HG03097 (cell line): ENCODE measurements at regions not wholly inside any gene's neighbourhood (a gene's known extent, or its start where the extent isn't known, plus 50 kb on each side); places are given as distances from the start of the nearest gene placed in this dataset.

ENCODE experiments used
- ATAC-seq: cut with Tn5 transposase; IDR thresholded peaks from one replicate; pipeline ENCODE4 v1.9.1; 2021; ENCODE audit not compliant: unreplicated experiment, low FRiP score

- no peak for ATAC-seq
Measured at GRCh38 chr12:91441246-91441645, 258.6 kb upstream of the DCN start.

- ATAC-seq = no peak
Measured at GRCh38 chr12:91434081-91434480, 251.5 kb upstream of the DCN start.

DNA sequence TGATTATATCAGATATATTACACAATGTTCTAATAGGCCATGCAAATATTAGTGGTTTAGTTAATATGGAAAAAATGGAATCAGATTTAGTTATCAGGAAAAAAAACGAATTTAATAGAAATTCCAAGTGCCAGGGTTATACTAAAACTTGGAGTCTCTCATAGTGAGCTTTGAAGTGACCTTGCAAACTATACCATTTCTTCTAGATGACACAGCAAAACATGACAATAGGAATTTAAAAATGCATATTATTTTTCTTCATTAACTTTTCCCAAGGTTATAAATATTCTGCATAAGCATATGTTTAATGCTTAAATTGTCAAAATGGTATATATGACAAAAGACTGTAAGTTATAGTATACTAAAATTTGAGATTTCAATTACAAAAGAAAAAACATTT, 250.1 kb upstream of the DCN start:
- ATAC-seq = no peak

DNA sequence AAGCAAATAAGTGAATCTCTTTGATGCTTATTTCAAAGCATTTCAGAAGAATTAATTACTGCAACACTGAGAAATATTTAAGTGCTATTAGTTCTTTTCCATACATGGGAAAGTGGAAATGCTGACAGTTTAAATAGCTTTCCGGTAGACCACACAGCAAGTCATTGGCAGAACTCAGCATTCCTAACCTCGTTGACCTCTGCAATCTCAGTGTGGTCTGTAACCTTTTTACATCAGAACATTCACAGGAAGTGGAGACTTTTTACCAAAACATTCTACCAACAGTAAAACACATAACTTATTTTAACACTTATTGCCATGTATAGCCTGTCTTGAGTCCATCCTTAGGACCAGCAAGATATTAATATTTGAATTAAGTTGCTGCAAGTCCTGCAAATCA, 249.5 kb upstream of the DCN start:
- no peak for ATAC-seq

- ATAC-seq = no peak
Measured at GRCh38 chr12:91424506-91424905, 241.9 kb upstream of the DCN start.

DNA sequence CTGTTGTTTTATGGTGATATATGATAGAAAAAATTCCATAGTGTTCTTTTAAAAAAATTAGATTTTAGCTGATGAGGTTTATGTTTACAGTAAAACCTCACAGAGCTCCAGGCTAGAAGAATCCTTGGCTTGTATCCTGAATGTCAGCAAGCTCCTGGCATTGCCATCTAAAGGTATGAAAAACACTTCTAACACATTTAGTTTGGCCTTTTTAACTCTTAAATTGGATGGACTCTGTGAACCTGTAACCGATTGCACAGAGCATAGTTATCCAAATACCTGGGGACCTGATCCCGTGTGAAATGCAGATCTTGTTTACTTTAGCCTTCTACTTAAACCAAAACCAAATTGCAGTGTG, 241.1 kb upstream of the DCN start:
- no peak for ATAC-seq

DNA sequence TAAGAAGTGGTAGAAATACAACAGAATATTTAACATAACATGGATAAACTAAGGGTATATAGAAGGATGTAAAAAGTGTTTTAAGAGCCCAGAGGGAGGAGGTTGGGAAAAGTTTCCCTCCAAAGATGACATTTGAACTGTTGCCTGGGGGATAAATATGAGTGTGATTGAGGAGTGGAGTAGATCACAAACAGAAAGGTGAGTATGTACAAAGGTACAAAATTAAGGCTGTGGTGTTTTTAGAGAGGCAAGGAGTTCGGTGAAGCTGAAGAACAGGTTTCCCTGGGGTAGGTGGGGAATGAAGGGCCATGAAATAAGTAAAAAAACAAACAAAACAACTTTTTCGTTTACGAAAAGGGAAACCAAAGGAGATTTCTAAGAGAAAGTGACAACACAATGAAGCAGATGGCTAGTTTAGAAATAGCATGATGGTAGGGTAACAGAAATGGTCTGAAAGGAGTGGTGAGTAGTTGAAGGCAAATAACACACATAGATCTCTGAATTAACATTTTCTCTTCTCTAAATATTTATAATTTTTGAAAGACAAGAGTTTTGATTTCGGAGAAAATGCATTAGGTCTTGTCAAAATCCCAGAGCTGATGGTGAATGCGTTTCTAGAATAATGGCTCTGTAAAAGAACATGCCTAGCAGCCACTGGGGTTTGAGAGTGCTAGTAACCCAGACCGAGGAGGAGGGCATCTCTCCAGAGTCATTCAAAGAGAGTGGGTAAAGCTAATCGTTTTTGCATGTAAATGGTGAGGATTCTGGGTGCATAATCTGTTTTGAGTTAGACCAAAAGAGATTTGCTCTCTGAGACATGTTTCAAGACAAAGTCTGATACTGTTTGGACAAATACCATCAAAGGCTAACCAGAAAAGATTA, 240.4 kb upstream of the DCN start:
- no peak for ATAC-seq

GRCh38 chr12:91422127-91422526, 239.5 kb upstream of the DCN start:
- no peak for ATAC-seq

DNA sequence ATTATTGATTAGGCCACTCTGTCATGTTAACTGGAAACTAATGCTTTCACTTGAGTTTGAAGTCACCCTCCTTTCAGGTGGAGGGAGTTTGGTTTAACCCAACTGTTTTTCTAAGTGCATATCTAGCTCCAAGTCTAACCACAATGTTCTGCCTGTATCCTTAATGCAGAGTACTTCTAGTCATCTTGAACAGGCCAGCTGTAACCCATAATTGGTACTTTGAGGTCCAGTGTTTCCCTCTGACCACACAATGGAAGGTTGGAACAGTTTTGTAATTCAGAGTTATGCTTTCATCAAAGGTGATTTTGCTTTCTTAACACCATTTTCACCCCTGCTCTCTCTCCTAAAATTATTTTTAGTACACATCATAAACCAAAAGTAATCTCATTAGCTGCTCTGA, 237.2 kb upstream of the DCN start:
- ATAC-seq = no peak

DNA sequence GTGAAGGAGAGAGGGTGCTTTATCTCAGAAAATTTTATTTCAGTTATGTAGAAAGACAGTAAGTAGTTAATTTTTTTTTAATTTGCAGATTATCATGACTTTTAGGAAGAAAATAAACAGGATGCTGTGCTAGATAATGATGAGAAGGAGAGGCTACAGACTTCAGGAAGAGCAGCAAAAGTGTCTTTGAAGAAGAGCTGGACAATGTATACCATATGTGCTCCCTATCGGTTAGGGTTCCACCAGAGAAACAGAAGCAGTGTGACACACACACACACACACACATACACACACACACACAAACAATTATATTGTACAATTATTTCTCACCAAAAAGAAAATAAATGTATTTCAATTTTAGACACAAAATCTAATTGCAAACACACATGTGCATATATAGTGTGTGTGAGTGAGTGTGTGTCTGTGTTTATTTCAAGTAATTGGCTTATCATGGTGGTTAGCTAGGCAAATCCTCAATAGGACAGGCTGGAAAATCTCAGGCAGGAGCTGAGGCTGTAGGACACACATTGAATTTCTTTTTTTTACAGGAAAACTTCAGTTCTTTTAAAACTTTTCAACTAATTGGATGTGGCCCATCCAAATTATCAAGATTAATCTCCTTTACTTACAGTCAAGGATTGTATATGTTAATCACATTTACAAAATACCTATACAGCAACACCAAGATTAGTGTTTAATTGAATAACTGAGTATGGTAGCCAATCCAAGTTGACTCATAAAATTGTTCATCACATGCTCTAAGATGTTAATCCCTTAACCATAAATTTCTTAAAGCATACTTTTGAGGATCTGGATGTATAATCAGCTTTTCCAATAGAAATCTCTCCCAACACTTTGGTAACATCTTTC, 235.8 kb upstream of the DCN start:
- no peak for ATAC-seq

DNA sequence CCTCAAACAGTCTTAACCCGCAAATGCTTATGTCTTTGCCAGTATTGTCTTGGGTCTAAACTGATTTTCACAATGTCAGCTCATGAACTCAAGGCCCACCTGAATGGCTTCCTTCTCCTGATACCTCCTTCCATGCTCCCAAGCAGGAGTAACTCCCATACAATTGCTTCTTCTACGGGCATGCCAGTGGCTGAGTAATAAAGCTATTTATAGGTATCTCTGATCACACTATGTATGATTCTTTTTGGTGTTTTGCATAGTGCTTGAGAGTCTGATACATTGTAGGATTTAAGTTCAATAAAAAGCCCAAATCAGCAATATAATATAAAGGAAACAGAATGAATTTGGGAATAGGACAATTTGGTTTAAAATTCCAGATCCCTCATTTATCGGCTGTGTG, 235.0 kb upstream of the DCN start:
- no peak for ATAC-seq

- ATAC-seq = no peak
Measured at GRCh38 chr12:91414636-91415035, 232.0 kb upstream of the DCN start.

GRCh38 chr12:91413581-91414546, 231.2 kb upstream of the DCN start:
- ATAC-seq = no peak

- ATAC-seq = peak; percentile 63
Measured at GRCh38 chr12:91406920-91407341, 224.3 kb upstream of the DCN start.

- ATAC-seq = no peak
Measured at GRCh38 chr12:91404441-91404840, 221.8 kb upstream of the DCN start.

GRCh38 chr12:91401190-91401589, 218.6 kb upstream of the DCN start:
- no peak for ATAC-seq

DNA sequence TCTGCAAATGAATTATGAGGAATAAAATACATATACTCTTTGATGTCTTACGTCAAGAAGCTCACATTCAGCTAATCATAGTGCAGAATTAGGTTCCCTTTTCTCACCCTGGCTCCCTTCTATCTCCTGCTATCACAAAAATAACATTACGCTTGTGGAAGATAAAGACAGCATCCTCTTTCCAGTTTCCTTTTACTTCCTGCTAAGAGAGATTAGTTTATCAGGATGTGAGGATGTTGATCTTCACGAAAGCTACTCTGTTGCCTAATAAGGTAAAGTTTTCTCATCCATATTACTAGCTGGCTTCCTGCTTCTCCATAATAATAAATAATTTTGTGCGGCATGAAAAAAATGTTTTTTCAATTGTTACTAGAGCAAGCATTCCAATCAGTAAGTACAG, 217.7 kb upstream of the DCN start:
- ATAC-seq = no peak

- no peak for ATAC-seq
Measured at GRCh38 chr12:91397866-91398532, 215.4 kb upstream of the DCN start.

- ATAC-seq = no peak
Measured at GRCh38 chr12:91396293-91396692, 213.7 kb upstream of the DCN start.

DNA sequence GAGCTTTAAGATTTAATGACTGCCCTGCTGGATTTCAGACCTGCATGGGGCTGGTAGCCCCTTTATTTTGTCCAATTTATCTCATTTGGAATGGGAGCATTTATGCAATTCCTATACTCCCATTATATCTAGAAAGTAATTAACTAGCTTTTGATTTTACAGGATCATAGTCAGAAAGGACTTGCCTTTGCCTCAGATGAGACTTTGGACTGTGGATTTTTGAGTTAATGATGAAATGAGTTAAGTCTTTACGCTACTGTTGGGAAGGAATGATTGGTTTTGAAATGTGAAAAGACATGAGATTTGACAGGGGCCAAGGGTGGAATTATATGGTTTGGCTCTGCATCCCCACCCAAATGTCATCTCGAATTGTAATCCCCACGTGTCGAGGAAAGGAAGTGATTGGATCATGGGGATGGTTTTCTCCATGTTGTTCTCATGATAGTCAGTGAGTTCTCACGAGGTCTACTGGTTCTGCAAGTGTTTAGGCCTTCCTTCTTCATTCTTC, 213.1 kb upstream of the DCN start:
- no peak for ATAC-seq
